ENCODE measurements at regions not wholly inside any gene's neighbourhood (a gene's known extent, or its start where the extent isn't known, plus 50 kb on each side); places are given as distances from the start of the nearest gene placed in this dataset.

GRCh38 chr10:84860855-84861254 lies 532.5 kb downstream of the CCSER2 start:
- Histone ChIP-seq H3K4ac (ENCODE audit: low read depth, low read length) (no peak overlapping the region), H2BK12ac (ENCODE audit: insufficient read length, low read depth, low read length) (no peak overlapping the region), H2BK120ac (ENCODE audit: low read depth, low read length, poor library complexity, severe bottlenecking) (no peak overlapping the region), H3K18ac (ENCODE audit: insufficient read length, low read depth, low read length) (no peak overlapping the region), H2BK15ac (ENCODE audit: low read depth, low read length) (no peak overlapping the region), H3K4me1 (ENCODE audit: insufficient read depth, low read length) (no peaks in the 10 kb centered on the region; the same call in 1 of the 2 replicates), H3K4me2 (ENCODE audit: insufficient read depth, insufficient read length, low read length) (no peak overlapping the region), H3K23ac (ENCODE audit: insufficient read length, low read depth, low read length) (no peak overlapping the region), H2BK5ac (ENCODE audit: insufficient read length, low read length) (no peak overlapping the region), H4K20me1 (ENCODE audit: control insufficient read depth, insufficient read depth, insufficient read length) (no peaks in the 10 kb centered on the region), H3K79me2 (ENCODE audit: insufficient read depth, low read length) (no peaks in the 10 kb centered on the region), H3K23me2 (ENCODE audit: insufficient read length, low read depth, low read length, poor library complexity, severe bottlenecking) (no peaks in the 10 kb centered on the region), H4K8ac (replicated peaks; ENCODE audit: insufficient read length, low read depth, low read length) (no peak overlapping the region), H2BK20ac (ENCODE audit: low read depth, low read length, poor library complexity, severe bottlenecking) (no peak overlapping the region), H4K91ac (ENCODE audit: insufficient read length, low read depth, low read length) (no peak overlapping the region), H3K9me3 (ENCODE audit: control insufficient read depth, low read depth, low read length) (no peaks in the 10 kb centered on the region), H2AK5ac (ENCODE audit: insufficient read length, low read length) (no peak overlapping the region), H3K14ac (ENCODE audit: insufficient read depth, low read length) (no peak overlapping the region), H3K27me3 (ENCODE audit: insufficient read depth, low read length) (no peaks in the 10 kb centered on the region), H3T11ph (ENCODE audit: low read length) (no peak overlapping the region), H3K9ac (ENCODE audit: extremely low read depth, insufficient read length, low read length) (no peak overlapping the region), H3K27ac (ENCODE audit: insufficient read length, low read depth, low read length) (no peak overlapping the region), H2AFZ (ENCODE audit: low read length) (no peak overlapping the region), H4K5ac (ENCODE audit: insufficient read length, low read depth, low read length) (no peak overlapping the region), H3K56ac (ENCODE audit: insufficient read length, low read depth, low read length) (no peak overlapping the region), H3K79me1 (ENCODE audit: insufficient read depth, low read depth, low read length, poor library complexity, severe bottlenecking) (no peaks in the 10 kb centered on the region)
- H3K4me3 Mint-ChIP-seq, result no peak overlapping the region
- peaks cover 0 to under 1% (median 0%) of the 10 kb centered on the region in 3 experiments; a peak in 2 of 7 replicates for H3K36me3 Mint-ChIP-seq (ENCODE audit: insufficient read depth in 1 of 3, low read depth in 3 of 3)
- no peak for TF ChIP-seq CTCF (conservative IDR thresholded peaks at IDR 0.05)
- peaks cover 8 to 13% of the 10 kb centered on the region in 2 experiments for H3K4me1 Mint-ChIP-seq
- WGBS (ENCODE audit: extremely low coverage, insufficient read length, low lambda C conversion rate), result no CpG with 5 or more reads among the region's 4 CpGs
- DNase-seq, result no peak
- no peaks in the 10 kb centered on the region for H3K27me3 Mint-ChIP-seq (ENCODE audit: low read depth)
- H3K9me3 Mint-ChIP-seq, result peaks cover 0 to 10% of the 10 kb centered on the region in 2 experiments; a peak in 3 of 5 replicates
- H3K27ac Mint-ChIP-seq, result no peak overlapping the region

Measured in H9 (cell line).